Astrocyte of the spinal cord (primary cell): ENCODE measurements at regions not wholly inside any gene's neighbourhood (a gene's known extent, or its start where the extent isn't known, plus 50 kb on each side); places are given as distances from the start of the nearest gene placed in this dataset.

Experiments used
- DNase-seq: peaks from one replicate; pipeline ENCODE4 v3.0.0; 2011; ENCODE audit warnings: low read depth, low spot score
- H3K4me3 ChIP-seq: 2 replicates; pipeline ENCODE4 v1.5.1; 2011; ENCODE audit warnings: low read depth, mild to moderate bottlenecking, low read length, moderate library complexity
- CTCF ChIP-seq: IDR thresholded peaks from 2 replicates; pipeline ENCODE4 v1.5.1; 2012; ENCODE audit warnings: low read depth, mild to moderate bottlenecking, low read length, inconsistent platforms
- in situ Hi-C: cut with HindIII; loops from 2 replicates; pipeline ENCODE4 v1.10.0; 2017; ENCODE audit warnings: low sequenced_read_pairs

DNA sequence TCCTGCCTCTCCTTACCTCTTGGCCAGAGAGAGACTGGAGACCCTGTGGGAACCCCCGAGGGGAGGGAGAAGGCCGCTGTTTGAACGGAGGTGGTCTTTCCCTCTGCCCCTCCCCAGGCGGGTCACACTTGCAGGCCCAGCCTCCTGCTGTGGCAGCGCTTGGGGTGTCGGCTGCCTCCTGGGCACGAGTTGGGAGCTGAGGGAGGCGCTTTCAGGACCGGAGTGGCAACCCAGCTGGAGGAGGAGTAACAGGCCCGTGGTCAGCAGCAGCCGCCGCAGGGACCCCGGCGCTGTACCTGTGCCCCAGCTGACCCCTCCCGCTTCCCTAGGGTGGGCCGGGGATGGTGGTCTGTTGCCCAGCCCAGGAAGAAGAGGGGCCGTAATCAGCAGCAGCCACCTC, 278.3 kb downstream of the SEC14L1 start:
- H3K4me3 ChIP-seq, result no peak overlapping the region
- DNase-seq, result no peak
- no peak for TF ChIP-seq CTCF
- in situ Hi-C loops, result no loop called here

DNA sequence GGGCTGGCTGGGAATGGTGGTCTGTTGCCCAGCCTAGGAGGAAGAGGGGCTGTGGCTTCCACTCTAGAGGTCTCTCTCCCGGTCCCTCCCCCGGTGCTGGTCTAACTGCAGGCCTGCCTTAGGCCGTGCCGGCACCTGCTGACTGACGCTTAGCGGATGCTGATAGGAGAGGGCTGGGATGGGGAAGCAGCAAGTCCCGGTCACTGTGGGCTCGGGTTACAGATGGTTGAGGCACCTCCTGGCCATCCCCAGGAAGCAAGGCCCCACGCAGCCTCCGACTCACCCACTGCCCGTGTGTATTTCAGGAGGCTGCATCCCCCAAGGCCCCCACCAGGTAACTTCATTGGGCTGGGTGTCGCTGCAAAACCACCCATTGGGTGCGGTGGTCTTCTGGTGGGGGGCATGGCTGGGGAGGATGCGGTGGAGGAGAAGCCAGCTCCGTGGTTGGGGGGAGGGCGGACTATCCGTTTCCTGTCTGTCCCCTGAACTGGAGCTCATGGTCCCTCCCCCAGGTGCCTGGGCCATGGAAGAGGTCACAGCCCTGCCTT, 278.9 kb downstream of the SEC14L1 start:
- peak; percentile 44 for DNase-seq
- H3K4me3 ChIP-seq, result no peak overlapping the region
- in situ Hi-C loops, result no loop called here
- TF ChIP-seq CTCF, result no peak

DNA sequence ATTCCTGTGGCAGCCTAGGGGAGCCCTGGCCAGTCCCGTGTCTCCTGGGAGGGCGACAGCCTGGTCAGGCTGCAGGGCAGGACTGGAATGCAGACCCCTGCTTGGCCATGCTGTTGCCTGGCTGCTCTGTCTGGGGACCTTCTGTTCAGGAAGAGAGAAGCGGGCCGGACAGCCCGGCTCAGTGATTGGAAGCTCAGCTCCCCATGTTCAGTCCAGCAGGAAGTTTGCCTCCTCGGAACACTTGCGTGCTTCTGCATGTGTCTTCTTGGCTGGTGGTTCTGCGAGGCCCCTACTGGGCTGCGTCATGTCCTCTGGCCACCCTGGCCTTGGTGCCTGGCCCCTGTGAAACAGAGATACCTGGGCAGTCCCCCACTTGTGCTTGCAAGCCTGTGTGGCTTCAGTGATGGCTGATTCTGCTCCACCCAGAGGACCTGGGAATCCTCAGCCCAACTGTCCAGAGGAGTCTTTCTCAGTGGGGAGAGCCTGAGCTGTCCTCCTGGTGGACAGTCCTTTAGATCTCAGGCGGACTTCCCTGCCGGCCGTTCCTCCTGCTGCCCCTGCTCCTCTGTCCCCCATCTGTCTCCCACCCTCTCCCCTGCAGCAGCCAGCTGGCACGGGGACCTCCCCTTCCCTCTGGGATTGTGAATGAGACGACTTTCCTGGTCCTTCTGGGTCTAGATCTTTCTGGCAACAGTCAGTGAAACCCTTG, 279.5 kb downstream of the SEC14L1 start:
- in situ Hi-C loops, result no loop called here
- TF ChIP-seq CTCF, result no peak
- DNase-seq, result no peak
- no peak overlapping the region for H3K4me3 ChIP-seq

- no peak for TF ChIP-seq CTCF
- no peak overlapping the region for H3K4me3 ChIP-seq
- in situ Hi-C loops, result no loop called here
- DNase-seq, result peak; percentile 92
Observed at GRCh38 chr17:77420804-77421629, 280.2 kb downstream of the SEC14L1 start.

DNA sequence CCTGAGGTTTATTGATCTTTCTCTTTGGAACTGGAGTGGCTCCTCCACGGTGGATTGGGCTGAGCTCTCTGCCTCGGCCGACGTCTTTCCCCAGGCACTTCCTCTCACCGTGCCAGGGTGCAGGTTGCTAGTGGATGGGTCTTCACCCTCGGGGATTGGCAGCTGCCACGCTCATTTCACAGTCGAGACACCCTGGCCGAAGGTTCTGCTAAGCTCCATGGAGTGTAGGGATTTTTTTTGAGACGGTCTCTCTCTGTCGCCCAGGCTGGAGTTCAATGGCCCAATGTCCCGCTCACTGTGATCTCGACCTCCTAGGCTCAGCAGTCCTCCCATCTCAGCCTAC, 280.8 kb downstream of the SEC14L1 start:
- TF ChIP-seq CTCF, result no peak
- DNase-seq, result no peak
- H3K4me3 ChIP-seq, result no peak overlapping the region
- in situ Hi-C loops, result no loop called here

GRCh38 chr17:77422104-77422747, 281.5 kb downstream of the SEC14L1 start:
- in situ Hi-C loops, result no loop called here
- no peak overlapping the region for H3K4me3 ChIP-seq
- TF ChIP-seq CTCF, result no peak
- DNase-seq, result no peak
